ENCODE measurements at regions not wholly inside any gene's neighbourhood (a gene's known extent, or its start where the extent isn't known, plus 50 kb on each side); places are given as distances from the start of the nearest gene placed in this dataset.

GRCh38 chr9:70472268-70473249, 58.1 kb upstream of the KLF9 start:
- TF ChIP-seq, protein P1, sequence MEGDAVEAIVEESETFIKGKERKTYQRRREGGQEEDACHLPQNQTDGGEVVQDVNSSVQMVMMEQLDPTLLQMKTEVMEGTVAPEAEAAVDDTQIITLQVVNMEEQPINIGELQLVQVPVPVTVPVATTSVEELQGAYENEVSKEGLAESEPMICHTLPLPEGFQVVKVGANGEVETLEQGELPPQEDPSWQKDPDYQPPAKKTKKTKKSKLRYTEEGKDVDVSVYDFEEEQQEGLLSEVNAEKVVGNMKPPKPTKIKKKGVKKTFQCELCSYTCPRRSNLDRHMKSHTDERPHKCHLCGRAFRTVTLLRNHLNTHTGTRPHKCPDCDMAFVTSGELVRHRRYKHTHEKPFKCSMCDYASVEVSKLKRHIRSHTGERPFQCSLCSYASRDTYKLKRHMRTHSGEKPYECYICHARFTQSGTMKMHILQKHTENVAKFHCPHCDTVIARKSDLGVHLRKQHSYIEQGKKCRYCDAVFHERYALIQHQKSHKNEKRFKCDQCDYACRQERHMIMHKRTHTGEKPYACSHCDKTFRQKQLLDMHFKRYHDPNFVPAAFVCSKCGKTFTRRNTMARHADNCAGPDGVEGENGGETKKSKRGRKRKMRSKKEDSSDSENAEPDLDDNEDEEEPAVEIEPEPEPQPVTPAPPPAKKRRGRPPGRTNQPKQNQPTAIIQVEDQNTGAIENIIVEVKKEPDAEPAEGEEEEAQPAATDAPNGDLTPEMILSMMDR (IDR thresholded peaks at IDR 0.05): no peak
- no peak for TF ChIP-seq POLR2A (IDR thresholded peaks at IDR 0.05)
